ENCODE measurements at regions not wholly inside any gene's neighbourhood (a gene's known extent, or its start where the extent isn't known, plus 50 kb on each side); places are given as distances from the start of the nearest gene placed in this dataset.

GRCh38 chr11:91717169-91717568 lies 507.4 kb upstream of the FAT3 start:
- 53% methylated on average over 5 of the region's 5 CpGs for WGBS (ENCODE audit: low lambda C conversion rate, missing lambda C conversion rate)
- H3K27ac ChIP-seq, result no peak overlapping the region
- H3K36me3 ChIP-seq (replicated peaks; ENCODE audit: insufficient read depth, low read depth), result no peaks in the 10 kb centered on the region
- H3K4me2 ChIP-seq, result no peak overlapping the region
- no peaks in the 10 kb centered on the region for H3K4me1 ChIP-seq (ENCODE audit: insufficient read depth)
- no peaks in the 10 kb centered on the region for H3K27me3 ChIP-seq
- DNase-seq (ENCODE audit: low spot score), result no peak
- H4K20me1 ChIP-seq (ENCODE audit: insufficient read depth, poor library complexity, severe bottlenecking), result no peaks in the 10 kb centered on the region
- no peak overlapping the region for H2AFZ ChIP-seq
- TF ChIP-seq EZH2 (IDR thresholded peaks at IDR 0.05; ENCODE audit: borderline replicate concordance) (no peak), EZH2phosphoT487 (IDR thresholded peaks at IDR 0.05; ENCODE audit: low read depth, severe bottlenecking, unreplicated experiment) (no peak), CTCF (IDR thresholded peaks at IDR 0.05; ENCODE audit: poor library complexity) (no peak)
- no peak overlapping the region for H3K4me3 ChIP-seq
- no peaks in the 10 kb centered on the region for H3K9me2 ChIP-seq (replicated peaks; ENCODE audit: insufficient read depth)
- H3K9me3 ChIP-seq (ENCODE audit: low read depth), result no peaks in the 10 kb centered on the region
- no peaks in the 10 kb centered on the region for H3K79me2 ChIP-seq

- Histone ChIP-seq H3K27ac (peak overlapping the region; percentile 28), H3K9me2 (replicated peaks; ENCODE audit: insufficient read depth) (no peaks in the 10 kb centered on the region), H2AFZ (no peak overlapping the region), H4K20me1 (ENCODE audit: insufficient read depth, poor library complexity, severe bottlenecking) (no peaks in the 10 kb centered on the region), H3K9me3 (ENCODE audit: low read depth) (no peaks in the 10 kb centered on the region), H3K27me3 (no peaks in the 10 kb centered on the region), H3K4me2 (no peak overlapping the region), H3K4me1 (ENCODE audit: insufficient read depth) (peaks cover 15% of the 10 kb centered on the region), H3K4me3 (no peak overlapping the region), H3K36me3 (replicated peaks; ENCODE audit: insufficient read depth, low read depth) (no peaks in the 10 kb centered on the region), H3K79me2 (no peaks in the 10 kb centered on the region)
- peak; percentile 9 for DNase-seq (ENCODE audit: low spot score)
- TF ChIP-seq EZH2phosphoT487 (IDR thresholded peaks at IDR 0.05; ENCODE audit: low read depth, severe bottlenecking, unreplicated experiment) (no peak), EZH2 (IDR thresholded peaks at IDR 0.05; ENCODE audit: borderline replicate concordance) (no peak), CTCF (IDR thresholded peaks at IDR 0.05; ENCODE audit: poor library complexity) (no peak)
- 27% methylated on average over 2 of the region's 2 CpGs for WGBS (ENCODE audit: low lambda C conversion rate, missing lambda C conversion rate)
These were observed 516.8 kb upstream of the FAT3 start for GRCh38 chr11:91707652-91708482.

GRCh38 chr11:91703042-91703441 lies 521.6 kb upstream of the FAT3 start:
- 73% methylated on average over 1 of the region's 1 CpG for WGBS (ENCODE audit: low lambda C conversion rate, missing lambda C conversion rate)
- Histone ChIP-seq H3K4me2 (peak overlapping the region; percentile 44), H3K9me3 (ENCODE audit: low read depth) (no peaks in the 10 kb centered on the region), H3K4me3 (no peak overlapping the region), H3K27ac (no peak overlapping the region), H2AFZ (no peak overlapping the region), H3K4me1 (ENCODE audit: insufficient read depth) (peaks cover 9% of the 10 kb centered on the region), H3K9me2 (replicated peaks; ENCODE audit: insufficient read depth) (no peaks in the 10 kb centered on the region), H3K79me2 (no peaks in the 10 kb centered on the region), H3K36me3 (replicated peaks; ENCODE audit: insufficient read depth, low read depth) (no peaks in the 10 kb centered on the region), H3K27me3 (no peaks in the 10 kb centered on the region), H4K20me1 (ENCODE audit: insufficient read depth, poor library complexity, severe bottlenecking) (no peaks in the 10 kb centered on the region)
- no peak for DNase-seq (ENCODE audit: low spot score)
- TF ChIP-seq EZH2phosphoT487 (IDR thresholded peaks at IDR 0.05; ENCODE audit: low read depth, severe bottlenecking, unreplicated experiment) (no peak), CTCF (IDR thresholded peaks at IDR 0.05; ENCODE audit: poor library complexity) (no peak), EZH2 (IDR thresholded peaks at IDR 0.05; ENCODE audit: borderline replicate concordance) (no peak)

All from hepatocyte (in vitro differentiated cells).